ENCODE measurements at regions not wholly inside any gene's neighbourhood (a gene's known extent, or its start where the extent isn't known, plus 50 kb on each side); places are given as distances from the start of the nearest gene placed in this dataset.

DNA sequence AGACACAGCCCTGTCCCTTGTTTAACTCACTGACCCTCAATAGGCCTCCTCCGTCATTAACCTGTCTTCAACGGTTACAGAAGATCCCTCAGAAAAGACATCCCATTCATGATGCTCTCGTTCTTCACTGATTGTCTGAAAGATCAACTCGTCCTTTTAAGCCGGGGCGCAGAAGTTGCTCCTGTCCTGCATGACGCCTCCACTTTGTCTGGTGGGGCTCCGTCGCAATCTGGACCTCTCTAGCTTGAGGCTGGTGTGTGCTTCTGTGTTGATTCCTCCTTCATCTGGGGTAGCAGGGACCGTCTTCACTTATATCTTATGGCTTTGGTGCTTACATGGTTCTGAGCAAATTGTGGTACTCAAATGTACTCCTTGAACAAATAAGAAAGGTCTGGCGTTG is 766.0 kb upstream of the PCDH9 start:
- no peak for TF ChIP-seq ZNF274 (IDR thresholded peaks at IDR 0.05; ENCODE audit: low read depth, low read length)
- no peak for TF ChIP-seq YY1 (IDR thresholded peaks at IDR 0.05; ENCODE audit: insufficient read depth, insufficient read length)
- no peak for TF ChIP-seq SUZ12 (IDR thresholded peaks at IDR 0.05; ENCODE audit: extremely low read depth, insufficient read depth, insufficient read length)
